NOMO-1 (cell line): ENCODE measurements at regions not wholly inside any gene's neighbourhood (a gene's known extent, or its start where the extent isn't known, plus 50 kb on each side); places are given as distances from the start of the nearest gene placed in this dataset.

Experiments
- DNase-seq, 2 experiments: peaks; one replicate each; lab custom pipeline; 2025; ENCODE audit not compliant: unreplicated experiment in 2 of 2; lab: John Stamatoyannopoulos, UW

- no peak for DNase-seq
Measured at GRCh38 chr21:28437061-28437460, 555.6 kb downstream of the LTN1 start.

GRCh38 chr21:28436286-28436932 lies 556.3 kb downstream of the LTN1 start:
- no peak for DNase-seq

GRCh38 chr21:28431527-28432200 lies 561.0 kb downstream of the LTN1 start:
- DNase-seq: no peak

GRCh38 chr21:28431022-28431421 lies 561.7 kb downstream of the LTN1 start:
- DNase-seq: no peak

- DNase-seq: no peak
Measured at GRCh38 chr21:28429161-28429560, 563.5 kb downstream of the LTN1 start.

- DNase-seq: no peak
Measured at GRCh38 chr21:28427394-28428022, 565.2 kb downstream of the LTN1 start.

GRCh38 chr21:28426545-28426944 lies 566.1 kb downstream of the LTN1 start:
- no peak for DNase-seq

- DNase-seq: no peak
Measured at GRCh38 chr21:28423521-28424190, 569.0 kb downstream of the LTN1 start.

- DNase-seq: no peak
Measured at GRCh38 chr21:28421716-28422524, 570.8 kb downstream of the LTN1 start.

- no peak for DNase-seq
Measured at GRCh38 chr21:28419811-28420210, 572.9 kb downstream of the LTN1 start.

GRCh38 chr21:28418726-28419514 lies 573.8 kb downstream of the LTN1 start:
- no peak for DNase-seq

- DNase-seq: peak; percentile 68 to 96
Measured at GRCh38 chr21:28410256-28410655, 582.4 kb downstream of the LTN1 start.

- DNase-seq: no peak
Measured at GRCh38 chr21:28402616-28402989, 590.1 kb downstream of the LTN1 start.

- no peak for DNase-seq
Measured at GRCh38 chr21:28397040-28397439, 595.6 kb downstream of the LTN1 start.

- DNase-seq: no peak
Measured at GRCh38 chr21:28396421-28396820, 596.3 kb downstream of the LTN1 start.

- no peak for DNase-seq
Measured at GRCh38 chr21:28393279-28393678, 599.4 kb downstream of the LTN1 start.

GRCh38 chr21:28391938-28392849 lies 600.5 kb downstream of the LTN1 start:
- DNase-seq: no peak

- no peak for DNase-seq
Measured at GRCh38 chr21:28387220-28387619, 605.5 kb downstream of the LTN1 start.

GRCh38 chr21:28385845-28386244 lies 606.8 kb downstream of the LTN1 start:
- no peak for DNase-seq
